Neuronal stem cell (in vitro differentiated cells): ENCODE measurements at regions not wholly inside any gene's neighbourhood (a gene's known extent, or its start where the extent isn't known, plus 50 kb on each side); places are given as distances from the start of the nearest gene placed in this dataset.

Experiments used
- DNase-seq: peaks from one replicate; pipeline ENCODE4 v3.0.0-alpha.2; 2013; ENCODE audit warnings: low spot score
- H2AFZ ChIP-seq: one replicate; pipeline ENCODE4 v1.6.1; 2013; ENCODE audit warnings: mild to moderate bottlenecking, low read length, inconsistent platforms
- H2AK5ac ChIP-seq: 2 replicates; pipeline ENCODE4 v1.6.1; 2013; ENCODE audit warnings: low read depth, mild to moderate bottlenecking, inconsistent platforms, low read length, moderate library complexity, mixed read lengths
- H2BK120ac ChIP-seq: 2 replicates; pipeline ENCODE4 v1.6.1; 2013; ENCODE audit warnings: low read depth, mild to moderate bottlenecking, inconsistent platforms, low read length, moderate library complexity, mixed read lengths
- H2BK12ac ChIP-seq: one replicate; pipeline ENCODE4 v1.6.1; 2013; ENCODE audit warnings: low read length, inconsistent platforms
- H2BK15ac ChIP-seq: 2 replicates; pipeline ENCODE4 v1.6.1; 2013; ENCODE audit warnings: mild to moderate bottlenecking, low read length, inconsistent platforms, mixed read lengths
- H2BK5ac ChIP-seq: one replicate; pipeline ENCODE4 v1.6.1; 2013; ENCODE audit warnings: inconsistent platforms, mild to moderate bottlenecking, low read length, moderate library complexity
- H3K14ac ChIP-seq: one replicate; pipeline ENCODE4 v1.6.1; 2013; ENCODE audit warnings: low read length, inconsistent platforms
- H3K18ac ChIP-seq: 2 replicates; pipeline ENCODE4 v1.6.1; 2013; ENCODE audit warnings: low read length, inconsistent platforms
- H3K23ac ChIP-seq: 2 replicates; pipeline ENCODE4 v1.6.1; 2013; ENCODE audit warnings: low read depth, mild to moderate bottlenecking, mixed read lengths, low read length, inconsistent platforms; ENCODE audit not compliant: poor library complexity
- H3K27ac ChIP-seq: replicated peaks from 3 replicates; pipeline ENCODE4 v1.5.1; 2013; ENCODE audit warnings: low read length, inconsistent platforms
- H3K27me3 ChIP-seq, 3 experiments: 2 replicates each; pipeline ENCODE4 v1.6.1; 2013; ENCODE audit warnings: low read length in 3 of 3, mild to moderate bottlenecking in 2 of 3, inconsistent platforms in 1 of 3, low read depth in 1 of 3, mixed read lengths in 1 of 3, moderate library complexity in 1 of 3; ENCODE audit not compliant: control insufficient read depth in 3 of 3, insufficient read depth in 3 of 3
- H3K36me3 ChIP-seq, 2 donors: replicated peaks in 1 of 2; 2 replicates each; pipeline ENCODE4 v1.6.1; 2013; ENCODE audit warnings: low read length in 2 of 2; ENCODE audit not compliant: control insufficient read depth in 2 of 2, insufficient read depth in 2 of 2
- H3K4ac ChIP-seq: 2 replicates; pipeline ENCODE4 v1.6.1; 2013; ENCODE audit warnings: inconsistent platforms, mild to moderate bottlenecking, low read length, moderate library complexity
- H3K4me1 ChIP-seq, 2 donors: 1 replicate in 1 of 2; 2 replicates in 1 of 2; pipeline ENCODE4 v1.6.1; 2013; ENCODE audit warnings: low read length in 2 of 2, low read depth in 1 of 2; ENCODE audit not compliant: control insufficient read depth in 2 of 2, insufficient read depth in 1 of 2
- H3K4me2 ChIP-seq: one replicate; pipeline ENCODE4 v1.6.1; 2013; ENCODE audit warnings: mild to moderate bottlenecking, low read length, inconsistent platforms; ENCODE audit not compliant: insufficient read depth, poor library complexity, severe bottlenecking
- H3K4me3 ChIP-seq, 2 donors: 2 replicates each; pipeline ENCODE4 v1.5.1; 2013; ENCODE audit warnings: low read length in 2 of 2, mild to moderate bottlenecking in 2 of 2, inconsistent platforms in 1 of 2, moderate library complexity in 1 of 2
- H3K79me1 ChIP-seq: one replicate; pipeline ENCODE4 v1.6.1; 2013; ENCODE audit warnings: low read depth, mild to moderate bottlenecking, inconsistent platforms, low read length, moderate library complexity
- H3K9ac ChIP-seq: one replicate; pipeline ENCODE4 v1.6.1; 2013; ENCODE audit warnings: mild to moderate bottlenecking, low read depth, low read length, inconsistent platforms; ENCODE audit not compliant: poor library complexity
- H3K9me3 ChIP-seq, 2 donors: replicated peaks in 1 of 2; 2 replicates each; pipeline versions ENCODE3 to v1.6.1; 2013; ENCODE audit warnings: low read length in 2 of 2, mild to moderate bottlenecking in 2 of 2, inconsistent platforms in 1 of 2, low read depth in 1 of 2, mixed read lengths in 1 of 2, moderate library complexity in 1 of 2; ENCODE audit not compliant: control insufficient read depth in 2 of 2, insufficient read depth in 1 of 2
- H4K8ac ChIP-seq: one replicate; pipeline ENCODE4 v1.6.1; 2013; ENCODE audit warnings: low read depth, mild to moderate bottlenecking, inconsistent platforms, low read length, moderate library complexity
- H4K91ac ChIP-seq: one replicate; pipeline ENCODE4 v1.6.1; 2013; ENCODE audit warnings: low read length, low read depth, mild to moderate bottlenecking, inconsistent platforms; ENCODE audit not compliant: poor library complexity
- WGBS, 2 donors: extraction: QIAGEN DNeasy Blood & Tissue Kit; methylation state at CpG; one replicate each; pipeline ENCODE4 v1.1.7; 2013; ENCODE audit warnings: missing lambda C conversion rate in 2 of 2, mixed read lengths in 1 of 2; ENCODE audit not compliant: insufficient read length in 2 of 2, insufficient replicate concordance in 1 of 2; ENCODE audit errors: extremely low coverage in 2 of 2; 5-methylcytosine and 5-hydroxymethylcytosine counted together

DNA sequence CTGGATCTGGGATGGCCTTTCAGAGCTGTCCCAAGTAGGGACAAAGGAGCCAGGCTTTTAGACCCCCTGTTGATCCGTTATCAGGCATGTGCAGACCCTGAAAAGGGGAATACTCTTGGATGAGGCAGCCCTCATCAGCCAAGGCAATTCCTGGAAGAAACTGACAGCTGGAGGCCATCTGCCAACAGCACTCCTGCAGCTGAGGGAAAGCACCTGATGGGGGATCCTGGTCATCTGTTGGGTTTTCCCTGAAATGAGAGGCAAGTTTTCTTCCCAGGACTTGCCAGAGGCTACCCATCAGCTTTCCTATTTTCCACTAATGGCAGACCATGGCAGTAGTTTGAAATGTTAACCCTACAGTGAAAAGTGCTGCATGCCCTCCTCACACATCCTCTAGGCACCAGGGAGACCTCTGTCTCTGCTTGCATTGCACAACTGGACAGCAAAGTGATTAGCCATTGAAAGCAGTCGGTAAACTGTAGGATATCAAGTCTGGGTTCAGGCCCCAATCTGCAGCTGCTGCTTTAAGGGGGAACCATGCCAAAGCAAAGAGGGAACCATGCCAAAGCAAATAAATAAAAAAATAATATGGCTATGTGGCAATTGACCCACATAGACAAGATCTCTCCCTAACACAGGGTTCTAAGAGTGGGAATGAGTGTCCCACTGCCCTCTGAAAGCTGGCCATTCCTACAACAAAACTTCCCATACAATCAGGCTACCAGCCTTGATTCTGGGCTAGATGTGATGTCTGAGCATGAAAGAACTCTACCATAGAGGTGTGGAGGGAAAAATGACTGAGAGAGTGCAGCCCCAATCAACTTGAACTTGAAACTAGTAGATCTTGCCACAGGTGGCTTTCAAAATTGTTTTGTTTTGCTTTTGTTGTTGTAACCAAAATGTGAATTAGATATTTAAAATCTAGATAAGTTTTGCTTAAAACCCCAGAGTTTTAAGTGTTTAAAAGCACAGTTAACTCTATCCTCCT, 232.0 kb upstream of the STT3B start:
- H4K91ac ChIP-seq: no peak overlapping the region
- no peaks in the 10 kb centered on the region for H3K79me1 ChIP-seq
- no peak overlapping the region for H3K4me3 ChIP-seq
- H2BK5ac ChIP-seq: no peak overlapping the region
- H3K27me3 ChIP-seq: no peaks in the 10 kb centered on the region
- no peak overlapping the region for H3K9ac ChIP-seq
- peak overlapping the region; percentile 2 for H2BK15ac ChIP-seq
- H3K4me2 ChIP-seq: no peak overlapping the region
- H3K27ac ChIP-seq: no peak overlapping the region
- no CpG with 5 or more reads among the region's 2 CpGs for WGBS, 2 donors
- H3K4me1 ChIP-seq: peaks cover 3 to 7% of the 10 kb centered on the region in 2 donors
- DNase-seq: no peak
- no peak overlapping the region for H2BK120ac ChIP-seq
- no peak overlapping the region for H4K8ac ChIP-seq
- no peak overlapping the region for H2BK12ac ChIP-seq
- H2AK5ac ChIP-seq: peak overlapping the region; percentile 58
- H3K36me3 ChIP-seq: no peaks in the 10 kb centered on the region
- peak overlapping the region; percentile 8 for H3K18ac ChIP-seq
- no peak overlapping the region for H3K14ac ChIP-seq
- H3K4ac ChIP-seq: no peak overlapping the region
- peaks cover 0 to 8% of the 10 kb centered on the region in 2 donors for H3K9me3 ChIP-seq
- H2AFZ ChIP-seq: no peak overlapping the region
- no peak overlapping the region for H3K23ac ChIP-seq

DNA sequence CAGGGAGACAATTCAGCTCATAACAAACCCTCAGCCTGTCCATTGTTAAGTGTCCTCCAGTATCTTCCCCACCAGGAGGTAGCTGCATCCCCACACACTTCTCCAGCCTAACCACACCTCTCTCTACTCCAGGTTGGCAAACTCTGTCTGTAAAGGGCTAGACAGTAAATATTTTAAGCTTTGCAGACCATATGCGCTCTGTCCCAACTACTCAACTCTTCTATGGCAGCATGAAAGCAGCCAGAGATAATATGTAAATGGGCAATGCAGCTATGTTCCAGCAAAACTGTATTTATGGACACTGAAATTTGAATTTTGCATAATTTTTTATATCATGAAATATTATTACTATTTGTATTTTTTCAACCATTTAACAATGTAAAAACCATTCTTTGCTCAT, 230.4 kb upstream of the STT3B start:
- no peak overlapping the region for H2BK12ac ChIP-seq
- H3K23ac ChIP-seq: no peak overlapping the region
- H3K14ac ChIP-seq: no peak overlapping the region
- no peak overlapping the region for H3K4ac ChIP-seq
- no peak overlapping the region for H3K4me3 ChIP-seq
- H3K79me1 ChIP-seq: no peaks in the 10 kb centered on the region
- no peaks in the 10 kb centered on the region for H3K36me3 ChIP-seq
- H3K27me3 ChIP-seq: no peaks in the 10 kb centered on the region
- H2AK5ac ChIP-seq: no peak overlapping the region
- no peak overlapping the region for H3K27ac ChIP-seq
- no peak overlapping the region for H2BK5ac ChIP-seq
- no peak for DNase-seq
- H3K4me1 ChIP-seq: peaks cover 3 to 9% of the 10 kb centered on the region in 2 donors
- H2BK15ac ChIP-seq: no peak overlapping the region
- H2AFZ ChIP-seq: no peak overlapping the region
- H2BK120ac ChIP-seq: no peak overlapping the region
- H3K9me3 ChIP-seq: peaks cover 0 to 8% of the 10 kb centered on the region in 2 donors
- no peak overlapping the region for H3K9ac ChIP-seq
- H3K4me2 ChIP-seq: no peak overlapping the region
- H4K8ac ChIP-seq: no peak overlapping the region
- no peak overlapping the region for H4K91ac ChIP-seq
- no CpG with 5 or more reads among the region's 1 CpG for WGBS, 2 donors
- H3K18ac ChIP-seq: no peak overlapping the region

DNA sequence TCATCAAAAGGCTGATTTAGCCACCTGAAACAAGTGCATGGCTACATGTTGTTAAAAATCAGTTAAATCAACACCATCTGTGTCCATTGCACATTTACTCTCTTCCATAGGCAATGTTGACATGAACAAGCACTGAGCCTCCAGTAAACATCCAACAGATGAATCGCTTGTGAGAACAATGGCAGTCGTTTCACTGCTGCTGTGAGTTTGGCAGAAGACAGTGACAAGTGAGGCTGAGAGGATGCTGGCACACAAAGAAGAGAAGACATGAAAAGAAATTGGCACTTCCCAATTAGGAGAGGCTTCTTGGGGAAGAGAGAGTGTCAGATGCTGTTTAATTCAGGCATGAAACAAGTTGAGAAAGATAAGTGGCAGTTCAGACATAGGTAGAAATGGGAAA, 227.4 kb upstream of the STT3B start:
- WGBS, 2 donors: no CpG with 5 or more reads among the region's 2 CpGs
- no peak overlapping the region for H4K91ac ChIP-seq

DNA sequence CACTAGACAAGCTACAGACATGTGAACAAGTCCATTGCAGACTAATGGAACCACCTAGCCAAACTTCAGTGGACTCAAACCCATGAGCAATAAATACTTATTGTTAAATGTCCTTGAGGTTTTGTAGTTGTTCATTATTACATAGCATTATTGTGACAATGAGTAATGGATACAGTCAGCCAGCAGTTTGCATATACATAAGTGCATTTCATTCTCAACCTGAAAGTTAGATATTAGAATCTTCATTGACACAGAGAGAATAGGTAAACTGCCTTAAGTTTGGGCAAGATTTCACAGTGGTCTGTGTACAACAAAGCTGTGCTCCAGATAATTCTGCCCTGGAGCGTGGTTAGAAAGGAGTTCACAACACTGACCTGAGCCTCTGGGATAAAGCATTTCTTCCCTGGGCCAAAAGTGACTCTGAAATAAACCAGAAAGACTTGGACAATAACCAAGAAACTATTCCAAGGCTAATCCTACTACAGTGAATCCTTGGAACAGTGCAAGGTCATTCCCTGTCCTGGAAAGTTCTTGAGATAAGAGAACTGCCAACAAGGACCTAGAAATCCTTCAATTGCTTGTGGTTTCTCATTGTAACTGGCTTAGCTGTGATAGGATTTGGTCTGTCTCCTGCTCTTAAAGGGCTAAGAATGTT, 225.5 kb upstream of the STT3B start:
- Histone ChIP-seq H3K4me3 (no peak overlapping the region), H3K79me1 (no peaks in the 10 kb centered on the region), H3K27ac (no peak overlapping the region), H3K18ac (no peak overlapping the region), H4K8ac (no peak overlapping the region), H3K27me3 (no peaks in the 10 kb centered on the region), H3K9me3 (no peaks in the 10 kb centered on the region), H3K23ac (no peak overlapping the region), H2AK5ac (no peak overlapping the region), H4K91ac (no peak overlapping the region), H2BK120ac (no peak overlapping the region), H2BK12ac (no peak overlapping the region), H3K4me1 (peaks cover 3 to 6% of the 10 kb centered on the region in 2 donors), H2AFZ (no peak overlapping the region), H3K36me3 (no peaks in the 10 kb centered on the region), H2BK15ac (no peak overlapping the region), H3K14ac (no peak overlapping the region), H3K4me2 (no peak overlapping the region), H3K9ac (no peak overlapping the region), H2BK5ac (no peak overlapping the region), H3K4ac (no peak overlapping the region)
- no peak for DNase-seq
- no CpG with 5 or more reads among the region's 1 CpG for WGBS, 2 donors

More for the DNA sequence above, 227.4 kb upstream of the STT3B start:
- Histone ChIP-seq H3K4me3 (no peak overlapping the region), H2BK5ac (no peak overlapping the region), H3K9me3 (no peaks in the 10 kb centered on the region), H3K27me3 (no peaks in the 10 kb centered on the region), H2AFZ (peak overlapping the region; percentile 45), H3K27ac (no peak overlapping the region), H2BK15ac (no peak overlapping the region), H3K36me3 (no peaks in the 10 kb centered on the region), H3K4me1 (peaks cover 3 to 6% of the 10 kb centered on the region in 2 donors), H2BK120ac (no peak overlapping the region), H3K79me1 (no peaks in the 10 kb centered on the region), H2BK12ac (no peak overlapping the region), H3K9ac (no peak overlapping the region), H3K4me2 (no peak overlapping the region), H3K18ac (no peak overlapping the region), H2AK5ac (no peak overlapping the region), H3K14ac (no peak overlapping the region), H4K8ac (no peak overlapping the region), H3K4ac (no peak overlapping the region), H3K23ac (no peak overlapping the region)
- DNase-seq: no peak
